Astrocyte (in vitro differentiated cells and primary cell): ENCODE measurements at regions not wholly inside any gene's neighbourhood (a gene's known extent, or its start where the extent isn't known, plus 50 kb on each side); places are given as distances from the start of the nearest gene placed in this dataset.

ENCODE experiments used
- DNase-seq: peaks from one replicate; pipeline ENCODE4 v3.0.0-alpha.2; 2010; ENCODE audit warnings: low read depth
- FAIRE-seq: peaks from 2 replicates; lab custom pipeline; 2011; peaks lifted over from hg19 to GRCh38; lab: Jason Lieb, UNC
- H2AFZ ChIP-seq: 2 replicates; pipeline ENCODE4 v1.6.0; 2012; ENCODE audit warnings: low read depth, low read length, inconsistent platforms
- H3K27ac ChIP-seq: 2 replicates; pipeline ENCODE4 v1.5.1; 2011; ENCODE audit warnings: low read depth, low read length, inconsistent platforms
- H3K27me3 ChIP-seq: 2 replicates; pipeline ENCODE4 v1.6.0; 2011; ENCODE audit warnings: low read length, inconsistent platforms; ENCODE audit not compliant: insufficient read depth
- H3K36me3 ChIP-seq: 2 replicates; pipeline ENCODE4 v1.5.1; 2011; ENCODE audit warnings: low read length, inconsistent platforms; ENCODE audit not compliant: insufficient read depth
- H3K4me1 ChIP-seq: 2 replicates; pipeline ENCODE4 v1.5.1; 2011; ENCODE audit warnings: low read length, inconsistent platforms; ENCODE audit not compliant: insufficient read depth
- H3K4me2 ChIP-seq: 2 replicates; pipeline ENCODE4 v1.6.0; 2012; ENCODE audit warnings: low read length, inconsistent platforms
- H3K4me3 ChIP-seq: 2 replicates; pipeline ENCODE4 v1.5.1; 2011; ENCODE audit warnings: low read depth, mild to moderate bottlenecking, low read length, inconsistent platforms; ENCODE audit not compliant: insufficient read depth
- H3K79me2 ChIP-seq: 2 replicates; pipeline ENCODE4 v1.6.0; 2012; ENCODE audit warnings: mild to moderate bottlenecking, low read length, inconsistent platforms; ENCODE audit not compliant: insufficient read depth
- H3K9ac ChIP-seq: 2 replicates; pipeline ENCODE4 v1.6.0; 2012; ENCODE audit warnings: mild to moderate bottlenecking, low read length, inconsistent platforms
- H3K9me3 ChIP-seq: 2 replicates; pipeline ENCODE4 v1.5.1; 2012; ENCODE audit warnings: low read depth, mild to moderate bottlenecking, low read length, inconsistent platforms; ENCODE audit not compliant: insufficient read depth
- H4K20me1 ChIP-seq: 2 replicates; pipeline ENCODE4 v1.6.0; 2012; ENCODE audit warnings: low read length, inconsistent platforms; ENCODE audit not compliant: insufficient read depth
- H3K27ac Mint-ChIP-seq: one replicate; pipeline ENCODE4 v1.8.0; 2021; ENCODE audit warnings: mild to moderate bottlenecking, mixed read lengths; ENCODE audit not compliant: unreplicated experiment
- H3K27me3 Mint-ChIP-seq: one replicate; pipeline ENCODE4 v1.8.0; 2021; ENCODE audit warnings: low read depth, mixed read lengths; ENCODE audit not compliant: unreplicated experiment
- H3K36me3 Mint-ChIP-seq: one replicate; pipeline ENCODE4 v1.8.0; 2021; ENCODE audit warnings: low read depth, mixed read lengths; ENCODE audit not compliant: unreplicated experiment
- H3K4me1 Mint-ChIP-seq: one replicate; pipeline ENCODE4 v1.8.0; 2021; ENCODE audit warnings: low read depth, mixed read lengths; ENCODE audit not compliant: unreplicated experiment
- H3K4me3 Mint-ChIP-seq: one replicate; pipeline ENCODE4 v1.8.0; 2021; ENCODE audit warnings: mild to moderate bottlenecking, moderate library complexity, mixed read lengths; ENCODE audit not compliant: unreplicated experiment
- H3K9me3 Mint-ChIP-seq: one replicate; pipeline ENCODE4 v1.8.0; 2021; ENCODE audit warnings: mild to moderate bottlenecking, mixed read lengths; ENCODE audit not compliant: unreplicated experiment
- EZH2 ChIP-seq: IDR thresholded peaks from 2 replicates; pipeline ENCODE4 v1.6.1; 2012; ENCODE audit warnings: mild to moderate bottlenecking, low read length, inconsistent platforms; ENCODE audit not compliant: insufficient read depth
- TF ChIP-seq, protein P1 (sequence below): IDR thresholded peaks from 2 replicates; pipeline ENCODE4 v1.5.1; 2011; ENCODE audit warnings: low read depth, mild to moderate bottlenecking, inconsistent platforms, low read length, moderate library complexity; ENCODE audit not compliant: insufficient read depth

DNA sequence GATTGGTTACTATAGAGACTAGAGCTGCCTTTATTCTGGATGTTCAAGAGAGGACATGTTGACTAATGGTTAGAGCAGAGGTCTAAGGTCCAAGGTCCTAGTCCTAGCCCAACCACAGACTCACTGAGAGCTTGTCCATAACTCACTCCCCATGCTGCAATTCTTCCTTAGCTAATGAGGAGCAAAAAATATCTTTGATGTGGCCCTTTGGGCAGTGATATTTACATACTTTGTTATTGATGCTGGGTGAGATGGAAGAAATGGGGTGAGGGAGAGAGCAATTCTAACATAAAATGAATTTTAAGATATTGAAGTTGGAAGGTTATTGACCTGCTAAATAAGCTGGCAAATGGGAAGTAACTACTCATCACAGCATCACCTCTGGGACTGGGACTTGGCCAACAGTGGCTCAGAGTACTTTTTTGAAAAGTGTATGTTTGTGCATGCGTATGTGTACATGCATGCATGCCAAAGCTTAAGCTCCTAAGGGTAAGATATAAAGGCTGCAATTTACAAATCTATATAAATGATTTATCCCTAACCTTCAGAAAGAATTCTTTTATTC is 58.0 kb upstream of the ANKRD55 start:
- DNase-seq (no peak), FAIRE-seq (no peak)
- Histone ChIP-seq H3K27ac (no peak overlapping the region), H3K79me2 (no peaks in the 10 kb centered on the region), H3K4me2 (no peak overlapping the region), H3K9me3 (no peaks in the 10 kb centered on the region), H3K4me3 (no peak overlapping the region), H4K20me1 (no peaks in the 10 kb centered on the region), H3K4me1 (no peaks in the 10 kb centered on the region), H2AFZ (no peak overlapping the region), H3K27me3 (no peaks in the 10 kb centered on the region), H3K36me3 (no peaks in the 10 kb centered on the region), H3K9ac (no peak overlapping the region)
- Mint-ChIP-seq H3K9me3 (no peaks in the 10 kb centered on the region), H3K4me3 (no peak overlapping the region), H3K36me3 (no peaks in the 10 kb centered on the region), H3K27ac (no peak overlapping the region), H3K4me1 (peaks cover 4% of the 10 kb centered on the region), H3K27me3 (no peaks in the 10 kb centered on the region)
- TF ChIP-seq, protein P1, sequence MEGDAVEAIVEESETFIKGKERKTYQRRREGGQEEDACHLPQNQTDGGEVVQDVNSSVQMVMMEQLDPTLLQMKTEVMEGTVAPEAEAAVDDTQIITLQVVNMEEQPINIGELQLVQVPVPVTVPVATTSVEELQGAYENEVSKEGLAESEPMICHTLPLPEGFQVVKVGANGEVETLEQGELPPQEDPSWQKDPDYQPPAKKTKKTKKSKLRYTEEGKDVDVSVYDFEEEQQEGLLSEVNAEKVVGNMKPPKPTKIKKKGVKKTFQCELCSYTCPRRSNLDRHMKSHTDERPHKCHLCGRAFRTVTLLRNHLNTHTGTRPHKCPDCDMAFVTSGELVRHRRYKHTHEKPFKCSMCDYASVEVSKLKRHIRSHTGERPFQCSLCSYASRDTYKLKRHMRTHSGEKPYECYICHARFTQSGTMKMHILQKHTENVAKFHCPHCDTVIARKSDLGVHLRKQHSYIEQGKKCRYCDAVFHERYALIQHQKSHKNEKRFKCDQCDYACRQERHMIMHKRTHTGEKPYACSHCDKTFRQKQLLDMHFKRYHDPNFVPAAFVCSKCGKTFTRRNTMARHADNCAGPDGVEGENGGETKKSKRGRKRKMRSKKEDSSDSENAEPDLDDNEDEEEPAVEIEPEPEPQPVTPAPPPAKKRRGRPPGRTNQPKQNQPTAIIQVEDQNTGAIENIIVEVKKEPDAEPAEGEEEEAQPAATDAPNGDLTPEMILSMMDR = no peak
- TF ChIP-seq EZH2 = no peak

DNA sequence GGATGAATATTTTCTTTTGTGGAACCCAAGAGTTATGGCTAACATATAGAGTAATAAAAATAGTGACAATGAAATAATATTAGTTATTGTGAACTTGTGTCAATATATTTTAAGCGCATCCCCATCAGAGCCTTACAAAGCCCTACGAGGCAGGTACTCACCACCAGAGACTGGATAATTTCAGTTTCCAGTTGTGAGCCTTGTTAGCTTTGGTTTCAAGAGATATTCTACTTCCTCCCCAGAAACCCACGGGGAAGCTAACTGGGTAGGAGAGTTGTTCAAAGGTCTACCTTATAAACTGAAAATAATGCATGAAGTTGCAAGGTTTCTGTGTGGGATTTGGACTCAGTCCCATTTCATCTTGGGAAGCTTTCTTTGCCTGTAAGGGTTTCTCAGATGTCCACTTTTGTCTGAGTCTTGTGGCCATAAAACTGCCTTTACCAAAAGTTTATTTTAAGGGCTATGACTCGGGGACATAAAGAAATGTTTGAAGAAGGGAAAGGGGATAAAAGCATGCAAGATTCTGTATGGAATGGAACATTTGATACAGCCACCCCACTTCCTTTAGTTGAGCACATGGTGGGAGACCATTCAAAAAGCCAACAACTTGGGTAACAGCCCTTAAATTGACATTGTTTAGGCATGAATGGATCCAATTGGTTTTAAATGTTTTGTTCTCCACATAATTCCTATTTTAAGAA is 57.4 kb upstream of the ANKRD55 start:
- Histone ChIP-seq H3K9me3 (no peaks in the 10 kb centered on the region), H3K4me3 (no peak overlapping the region), H3K27ac (no peak overlapping the region), H3K4me2 (no peak overlapping the region), H4K20me1 (no peaks in the 10 kb centered on the region), H3K27me3 (no peaks in the 10 kb centered on the region), H3K4me1 (no peaks in the 10 kb centered on the region), H2AFZ (no peak overlapping the region), H3K79me2 (no peaks in the 10 kb centered on the region), H3K9ac (no peak overlapping the region), H3K36me3 (no peaks in the 10 kb centered on the region)
- Mint-ChIP-seq H3K27ac (no peak overlapping the region), H3K27me3 (no peaks in the 10 kb centered on the region), H3K9me3 (no peaks in the 10 kb centered on the region), H3K4me1 (peaks cover 4% of the 10 kb centered on the region), H3K36me3 (no peaks in the 10 kb centered on the region), H3K4me3 (no peak overlapping the region)
- FAIRE-seq (no peak), DNase-seq (no peak)
- no peak for TF ChIP-seq EZH2
- TF ChIP-seq, protein P1 = no peak

DNA sequence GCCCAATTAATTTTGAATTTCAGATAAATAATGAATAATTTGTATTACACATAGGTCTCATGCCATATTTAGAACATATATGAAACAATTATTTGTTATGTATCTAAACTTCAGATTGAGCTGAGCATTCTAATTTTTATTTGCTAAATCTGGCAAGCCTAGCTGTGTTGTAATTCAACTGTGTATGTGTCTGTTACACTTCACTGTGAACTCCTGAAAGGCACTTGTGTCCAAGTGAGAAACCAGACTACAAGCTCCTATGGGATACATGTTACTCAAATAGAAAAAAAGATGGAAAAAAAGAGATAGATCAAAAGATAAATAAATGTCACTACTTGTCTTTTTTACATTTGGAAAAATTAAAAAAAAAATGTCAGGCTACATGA is 56.5 kb upstream of the ANKRD55 start:
- no peaks in the 10 kb centered on the region for H3K36me3 ChIP-seq
- Mint-ChIP-seq H3K4me3 (no peak overlapping the region), H3K36me3 (no peaks in the 10 kb centered on the region), H3K4me1 (peaks cover 4% of the 10 kb centered on the region), H3K27me3 (no peaks in the 10 kb centered on the region), H3K9me3 (no peaks in the 10 kb centered on the region), H3K27ac (no peak overlapping the region)
- H2AFZ ChIP-seq = no peak overlapping the region
- H3K27ac ChIP-seq = no peak overlapping the region
- H4K20me1 ChIP-seq = no peaks in the 10 kb centered on the region
- no peaks in the 10 kb centered on the region for H3K27me3 ChIP-seq
- no peak overlapping the region for H3K4me3 ChIP-seq
- H3K9me3 ChIP-seq = no peaks in the 10 kb centered on the region
- FAIRE-seq = no peak
- no peaks in the 10 kb centered on the region for H3K79me2 ChIP-seq
- DNase-seq = no peak
- no peak overlapping the region for H3K9ac ChIP-seq
- TF ChIP-seq EZH2 = no peak
- TF ChIP-seq, protein P1 = no peak
- no peaks in the 10 kb centered on the region for H3K4me1 ChIP-seq
- no peak overlapping the region for H3K4me2 ChIP-seq
